Left lobe of liver (tissue), 2 donors: ENCODE measurements at regions not wholly inside any gene's neighbourhood (a gene's known extent, or its start where the extent isn't known, plus 50 kb on each side); places are given as distances from the start of the nearest gene placed in this dataset.

Experiments used
- ATAC-seq: fragments of 200-7000 bp; cut with Tn5 transposase; one replicate; pipeline ENCODE4 v1.9.1; 2020; ENCODE audit warnings: mild to moderate bottlenecking, moderate library complexity
- DNase-seq: peaks from one replicate; pipeline ENCODE4 v3.0.0-alpha.2; 2020; ENCODE audit warnings: low spot score
- donor health status: DM: no; HTN: no; CAD: no; lungs with moderate emphysema.
- donor health status: DM: no; HTN: yes; CAD: no.

DNA sequence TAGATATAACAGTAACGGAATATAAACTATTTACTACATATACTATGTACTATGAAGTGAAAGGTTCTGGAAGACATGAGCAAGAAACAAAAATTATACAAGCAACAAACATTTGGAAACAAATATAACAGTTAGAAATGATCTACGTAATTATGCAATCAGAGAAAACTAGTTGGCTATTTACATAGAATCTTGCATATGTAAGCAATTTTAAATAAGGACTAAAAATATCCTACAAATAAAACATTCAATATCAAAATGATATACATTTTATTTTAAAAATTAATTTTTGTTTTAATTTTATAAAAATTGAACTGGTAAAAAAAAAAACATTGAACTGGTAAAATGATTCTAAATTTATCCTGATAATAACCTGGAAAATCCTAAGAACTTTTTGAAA, 642.5 kb upstream of the PCDH10 start:
- no peak for DNase-seq
- ATAC-seq: no peak

- ATAC-seq (no peak), DNase-seq (no peak)
Observed at GRCh38 chr4:132513491-132513890, 635.6 kb upstream of the PCDH10 start.

DNA sequence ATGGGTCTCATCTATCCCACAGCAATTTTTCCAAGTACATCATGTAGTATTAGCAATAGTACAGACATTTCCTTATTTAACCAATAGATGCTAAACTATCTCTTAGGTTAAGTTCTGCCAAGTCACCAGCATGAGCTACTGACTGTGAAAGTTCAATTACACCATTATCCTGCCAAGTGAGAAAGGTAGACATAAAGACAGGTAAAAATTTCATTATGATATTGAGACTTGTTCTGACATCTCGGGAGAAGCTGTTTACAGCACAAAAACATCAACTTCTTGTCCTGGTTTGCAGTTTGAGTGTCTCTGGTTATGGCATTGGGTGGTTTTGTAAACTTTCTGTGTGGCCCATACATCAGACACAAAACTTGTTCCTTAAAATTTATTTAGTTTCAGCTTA, 622.4 kb upstream of the PCDH10 start:
- ATAC-seq (no peak), DNase-seq (no peak)

GRCh38 chr4:132527817-132528216, 621.3 kb upstream of the PCDH10 start:
- no peak for DNase-seq
- no peak for ATAC-seq

DNA sequence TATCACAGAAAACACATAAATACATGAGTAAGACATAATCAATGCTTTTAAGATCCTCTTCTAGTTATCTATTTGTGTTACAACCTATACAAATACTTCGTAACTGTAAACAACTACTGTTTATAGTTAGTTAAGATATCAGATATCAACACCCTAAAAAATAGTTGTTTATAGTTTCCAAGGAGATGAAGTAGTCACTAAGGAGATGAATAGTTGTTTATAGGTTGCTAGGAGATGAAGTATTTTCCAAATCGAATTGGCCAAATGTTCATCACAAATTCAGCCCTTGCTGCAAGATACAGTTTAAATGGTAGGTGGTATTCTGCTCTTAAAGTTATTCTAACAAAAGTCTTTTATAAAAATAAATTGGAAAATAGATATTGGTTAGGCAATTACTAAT, 618.2 kb upstream of the PCDH10 start:
- ATAC-seq (no peak), DNase-seq (no peak)

GRCh38 chr4:132540268-132540667, 608.8 kb upstream of the PCDH10 start:
- no peak for ATAC-seq
- DNase-seq: no peak

- ATAC-seq (no peak), DNase-seq (no peak)
Observed at GRCh38 chr4:132540797-132541196, 608.3 kb upstream of the PCDH10 start.

DNA sequence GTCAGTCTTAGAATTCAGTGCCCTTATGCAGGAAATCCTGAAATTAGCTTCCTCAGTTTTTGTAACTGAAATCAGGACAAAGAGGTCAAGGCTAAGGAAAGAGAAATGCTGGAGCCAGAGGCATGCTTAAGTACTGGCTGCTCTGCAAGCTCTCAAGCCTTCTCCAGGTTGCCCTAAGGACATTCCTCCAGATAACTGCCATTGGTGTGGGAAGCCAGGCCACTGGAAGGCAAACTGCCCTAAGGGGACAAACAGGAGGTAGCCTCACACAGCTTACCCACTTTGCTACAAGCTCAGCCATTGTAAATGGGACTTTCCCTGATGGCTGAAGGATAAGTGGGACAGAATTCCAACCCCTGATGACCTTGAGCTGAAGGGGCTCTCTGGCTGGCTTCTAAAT, 606.9 kb upstream of the PCDH10 start:
- DNase-seq (no peak), ATAC-seq (no peak)

- DNase-seq: no peak
- ATAC-seq: no peak
Observed at GRCh38 chr4:132548463-132548862, 600.6 kb upstream of the PCDH10 start.

DNA sequence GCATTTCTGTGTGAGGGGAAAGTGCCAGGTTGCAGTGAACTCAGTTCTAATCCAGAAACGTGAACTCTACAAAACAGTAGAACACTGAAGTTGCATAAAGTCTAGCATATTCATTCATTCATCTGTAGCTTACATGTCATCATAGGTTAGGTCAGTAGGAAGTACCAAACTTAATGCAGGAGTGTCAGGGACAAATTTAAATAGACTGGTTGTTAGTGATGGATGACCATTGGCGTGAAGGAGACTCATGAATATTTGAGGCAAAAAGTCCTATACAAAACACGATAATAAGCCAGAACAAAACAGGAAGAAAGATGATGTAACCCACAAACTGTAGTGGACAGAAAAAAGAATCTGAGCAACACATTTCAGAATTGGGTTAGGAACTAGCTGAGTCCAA, 592.8 kb upstream of the PCDH10 start:
- ATAC-seq: no peak

DNA sequence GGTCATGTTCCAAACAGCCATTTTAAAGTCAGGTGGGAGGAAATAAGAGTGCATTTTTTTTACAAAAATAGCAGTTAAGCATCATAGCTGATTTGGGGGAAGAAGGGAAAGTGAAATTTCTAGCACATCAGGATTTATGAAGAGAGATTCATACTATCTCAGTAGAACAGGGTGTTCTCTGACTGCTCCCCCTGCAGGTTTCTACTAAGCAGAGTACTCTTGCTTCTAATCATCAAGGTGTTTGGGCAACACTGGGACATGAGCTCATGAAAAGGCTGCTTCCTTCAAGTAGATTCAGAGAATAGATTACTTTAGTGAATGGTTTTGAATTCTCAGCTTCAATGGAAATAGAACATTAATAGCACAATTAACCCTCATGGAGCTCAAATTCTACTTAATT, 591.4 kb upstream of the PCDH10 start:
- ATAC-seq: no peak
- DNase-seq: no peak

More for the DNA sequence above, 592.8 kb upstream of the PCDH10 start:
- DNase-seq: no peak

- DNase-seq (no peak), ATAC-seq (no peak)
Observed at GRCh38 chr4:132564920-132565319, 584.2 kb upstream of the PCDH10 start.

DNA sequence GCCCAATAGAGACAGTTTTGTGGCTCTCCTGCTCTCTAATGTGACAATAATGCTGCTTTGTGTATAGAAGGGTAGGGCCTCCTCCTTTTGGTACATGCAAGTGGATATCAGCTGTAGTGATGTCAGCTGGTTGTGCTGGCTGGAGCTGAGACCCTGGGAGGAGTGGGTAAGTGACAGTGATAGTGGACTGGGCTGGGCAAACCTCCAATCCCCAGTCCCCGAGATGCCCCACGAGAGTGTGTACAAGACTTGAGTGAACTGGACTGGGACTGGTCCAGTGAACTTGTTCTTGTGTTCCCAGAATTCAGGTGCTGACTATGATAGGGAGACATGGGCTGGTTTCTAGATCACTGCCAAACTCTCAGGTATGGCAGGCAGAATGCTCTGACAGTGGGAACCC, 583.6 kb upstream of the PCDH10 start:
- DNase-seq (no peak), ATAC-seq (no peak)

- DNase-seq (no peak), ATAC-seq (no peak)
Observed at GRCh38 chr4:132572210-132572609, 576.9 kb upstream of the PCDH10 start.

- DNase-seq (no peak), ATAC-seq (no peak)
Observed at GRCh38 chr4:132587626-132588025, 561.5 kb upstream of the PCDH10 start.

DNA sequence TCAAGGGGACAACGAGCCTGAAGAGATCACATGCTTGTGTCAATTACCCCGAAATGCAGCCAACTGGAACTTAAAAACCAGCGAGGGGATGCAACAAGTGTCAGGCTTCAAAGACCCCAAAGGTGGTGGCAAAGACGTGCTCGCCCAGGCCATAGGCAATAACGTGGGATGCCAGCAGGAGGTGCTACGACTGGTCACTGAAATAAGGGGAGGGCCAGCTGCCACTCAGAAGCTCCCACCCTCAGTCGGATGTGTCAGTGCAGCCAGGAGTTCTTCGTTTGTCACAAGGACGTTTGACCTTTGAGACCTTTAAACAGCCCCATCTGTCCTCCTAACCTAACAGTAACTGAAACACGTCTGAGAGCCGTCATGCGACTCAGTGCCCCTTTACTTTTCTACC, 556.8 kb upstream of the PCDH10 start:
- no peak for ATAC-seq
- DNase-seq: no peak

DNA sequence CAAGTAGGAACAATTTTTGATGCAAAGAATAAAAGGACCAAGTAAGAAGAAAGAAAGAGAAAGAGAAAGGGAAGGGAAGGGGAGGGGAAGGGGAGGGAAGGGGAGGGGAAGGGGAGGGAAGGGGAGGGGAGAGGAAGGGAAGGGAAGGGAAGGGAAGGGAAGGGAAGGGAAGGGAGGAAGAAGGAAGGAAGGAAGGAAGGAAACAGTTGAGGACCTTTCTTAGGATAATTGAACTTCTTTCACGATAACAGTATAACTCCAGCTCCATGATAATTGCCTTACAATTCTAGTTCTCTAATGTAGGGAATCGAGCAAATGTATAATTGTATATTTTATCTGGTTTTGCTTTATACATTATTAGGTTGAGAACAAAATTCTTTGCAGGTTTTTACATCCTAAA, 556.2 kb upstream of the PCDH10 start:
- ATAC-seq (no peak), DNase-seq (no peak)

DNA sequence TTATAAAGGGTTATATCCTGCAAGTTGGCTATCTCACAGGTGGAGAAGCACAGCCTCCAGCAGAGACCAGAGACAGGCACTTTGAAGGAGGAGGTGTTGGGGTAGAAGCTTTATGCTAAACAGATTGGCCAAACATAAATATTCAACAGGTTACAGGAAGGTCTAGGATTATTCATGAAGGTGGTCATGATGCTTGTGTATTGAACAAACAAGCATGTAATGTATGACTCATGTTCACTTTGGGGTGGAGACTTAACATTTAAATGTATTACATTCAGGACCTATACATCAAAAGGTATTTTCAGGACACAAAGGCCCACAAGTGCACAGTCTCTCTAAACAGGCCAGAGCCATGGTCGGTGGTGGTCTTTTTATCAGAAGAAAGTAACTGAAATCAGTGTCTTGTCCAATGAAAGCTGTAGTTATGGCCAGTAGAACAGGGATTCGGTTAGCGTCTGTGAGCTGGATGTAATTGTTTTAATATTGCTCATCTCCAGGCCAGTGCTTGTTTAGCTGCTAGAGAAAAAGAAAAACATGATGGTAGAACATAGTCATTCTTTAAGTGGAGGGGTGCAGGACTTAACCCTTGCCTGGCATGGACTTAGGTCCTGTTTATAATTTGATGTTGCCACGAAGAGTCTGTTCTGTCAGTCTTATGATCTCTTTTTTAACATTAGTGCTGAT, 555.2 kb upstream of the PCDH10 start:
- no peak for ATAC-seq
- no peak for DNase-seq

DNA sequence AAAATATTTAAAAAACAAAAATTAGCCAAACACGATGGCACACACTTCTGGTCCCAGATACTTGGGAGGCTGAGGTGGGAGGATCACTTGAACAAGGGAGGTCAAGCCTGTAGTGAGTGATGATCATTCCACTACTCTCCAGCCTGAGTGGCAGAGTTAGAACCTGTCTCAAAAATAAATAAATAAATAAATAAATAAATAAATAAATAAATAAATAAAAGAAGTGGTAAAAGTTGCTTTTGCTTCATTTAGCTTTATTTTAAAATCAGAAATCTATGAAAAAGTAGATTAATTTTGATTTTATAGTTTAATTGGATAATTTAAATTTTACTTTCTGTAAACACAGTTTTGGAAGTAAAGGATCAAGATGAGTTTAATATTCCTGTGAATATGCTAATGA, 552.9 kb upstream of the PCDH10 start:
- ATAC-seq: no peak

DNA sequence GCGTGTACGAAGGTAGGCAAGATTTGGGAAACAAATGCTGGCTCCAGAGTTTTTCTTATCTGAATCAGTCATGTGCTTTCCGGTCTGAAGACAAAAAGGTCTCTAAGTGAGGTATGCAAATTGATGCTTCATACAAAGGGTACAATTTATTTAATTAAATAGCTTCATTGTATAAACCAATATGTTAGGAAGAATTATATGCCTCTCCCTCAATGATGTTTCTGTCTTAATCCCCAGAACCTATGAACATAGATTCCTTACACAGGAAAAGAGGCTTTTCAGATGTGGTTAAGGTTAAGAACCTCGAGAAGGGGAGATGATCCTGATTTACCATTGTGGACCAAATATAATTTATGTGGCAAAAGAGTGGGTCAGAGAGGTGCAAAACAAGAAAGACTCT, 543.5 kb upstream of the PCDH10 start:
- no peak for ATAC-seq
- DNase-seq: no peak

More for the DNA sequence above, 552.9 kb upstream of the PCDH10 start:
- DNase-seq: no peak

- DNase-seq: no peak
- ATAC-seq: no peak
Observed at GRCh38 chr4:132614682-132615081, 534.4 kb upstream of the PCDH10 start.

DNA sequence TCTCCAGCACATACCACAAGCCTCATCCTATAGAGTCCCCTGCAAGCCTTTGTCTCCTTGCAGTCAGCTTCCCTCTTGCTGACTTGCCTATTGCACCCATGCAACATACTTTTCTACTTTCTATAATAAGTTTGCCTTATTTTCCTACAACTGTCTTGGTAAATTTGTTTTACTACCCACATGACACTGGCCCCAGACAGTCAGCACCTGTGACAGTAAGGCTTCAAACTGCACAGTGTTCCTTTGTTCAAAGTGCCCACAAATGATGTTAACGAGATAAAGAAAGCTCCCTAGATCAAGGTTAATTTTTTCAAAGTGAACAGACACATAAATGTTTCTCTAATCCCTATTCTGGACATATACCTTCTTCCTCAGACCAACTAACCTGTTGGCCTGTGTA, 529.1 kb upstream of the PCDH10 start:
- no peak for ATAC-seq

GRCh38 chr4:132642016-132642817, 506.9 kb upstream of the PCDH10 start:
- ATAC-seq (peak; percentile 81), DNase-seq (no peak)

More for the DNA sequence above, 529.1 kb upstream of the PCDH10 start:
- no peak for DNase-seq
